ENCODE measurements at regions not wholly inside any gene's neighbourhood (a gene's known extent, or its start where the extent isn't known, plus 50 kb on each side); places are given as distances from the start of the nearest gene placed in this dataset.

GRCh38 chr10:47176206-47176902 lies 123.6 kb upstream of the GDF10 start:
- TF ChIP-seq POLR2A (IDR thresholded peaks at IDR 0.05), result no peak
- TF ChIP-seq, protein P1, sequence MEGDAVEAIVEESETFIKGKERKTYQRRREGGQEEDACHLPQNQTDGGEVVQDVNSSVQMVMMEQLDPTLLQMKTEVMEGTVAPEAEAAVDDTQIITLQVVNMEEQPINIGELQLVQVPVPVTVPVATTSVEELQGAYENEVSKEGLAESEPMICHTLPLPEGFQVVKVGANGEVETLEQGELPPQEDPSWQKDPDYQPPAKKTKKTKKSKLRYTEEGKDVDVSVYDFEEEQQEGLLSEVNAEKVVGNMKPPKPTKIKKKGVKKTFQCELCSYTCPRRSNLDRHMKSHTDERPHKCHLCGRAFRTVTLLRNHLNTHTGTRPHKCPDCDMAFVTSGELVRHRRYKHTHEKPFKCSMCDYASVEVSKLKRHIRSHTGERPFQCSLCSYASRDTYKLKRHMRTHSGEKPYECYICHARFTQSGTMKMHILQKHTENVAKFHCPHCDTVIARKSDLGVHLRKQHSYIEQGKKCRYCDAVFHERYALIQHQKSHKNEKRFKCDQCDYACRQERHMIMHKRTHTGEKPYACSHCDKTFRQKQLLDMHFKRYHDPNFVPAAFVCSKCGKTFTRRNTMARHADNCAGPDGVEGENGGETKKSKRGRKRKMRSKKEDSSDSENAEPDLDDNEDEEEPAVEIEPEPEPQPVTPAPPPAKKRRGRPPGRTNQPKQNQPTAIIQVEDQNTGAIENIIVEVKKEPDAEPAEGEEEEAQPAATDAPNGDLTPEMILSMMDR (IDR thresholded peaks at IDR 0.05), result no peak

Data from lower leg skin (tissue), 3 donors.